BJ (cell line): ENCODE measurements at regions not wholly inside any gene's neighbourhood (a gene's known extent, or its start where the extent isn't known, plus 50 kb on each side); places are given as distances from the start of the nearest gene placed in this dataset.

Experiments
- CTCF ChIA-PET: fragments of 350-600 bp; formaldehyde crosslinking; extraction: SDS; loops from one replicate; lab custom pipeline; 2021; ENCODE audit warnings: antibody characterized with exemption, inconsistent platforms; lab: Yijun Ruan, JAX
- POLR2A ChIA-PET: fragments of 300-600 bp; sonication (Branson Sonifier 250); formaldehyde crosslinking; extraction: SDS; loops from one replicate; lab custom pipeline; 2021; ENCODE audit warnings: antibody characterized with exemption; lab: Charles Lee
- DNase-seq: peaks from one replicate; pipeline ENCODE4 v3.0.0-alpha.2; 2011; ENCODE audit warnings: low read depth
- H3K27me3 ChIP-seq: 2 replicates; pipeline ENCODE4 v1.6.0; 2011; ENCODE audit warnings: low read length; ENCODE audit not compliant: control insufficient read depth, insufficient read depth
- H3K36me3 ChIP-seq: 2 replicates; pipeline ENCODE4 v1.5.1; 2011; ENCODE audit warnings: low read length; ENCODE audit not compliant: control insufficient read depth, insufficient read depth
- H3K4me3 ChIP-seq: 2 replicates; pipeline ENCODE4 v1.5.1; 2011; ENCODE audit warnings: low read depth, mild to moderate bottlenecking, control low read depth, low read length
- CTCF ChIP-seq: IDR thresholded peaks from 2 replicates; pipeline ENCODE4 v1.5.1; 2011; ENCODE audit warnings: low read depth, mild to moderate bottlenecking, control low read depth, inconsistent platforms, low read length, moderate library complexity; ENCODE audit not compliant: insufficient read depth

DNA sequence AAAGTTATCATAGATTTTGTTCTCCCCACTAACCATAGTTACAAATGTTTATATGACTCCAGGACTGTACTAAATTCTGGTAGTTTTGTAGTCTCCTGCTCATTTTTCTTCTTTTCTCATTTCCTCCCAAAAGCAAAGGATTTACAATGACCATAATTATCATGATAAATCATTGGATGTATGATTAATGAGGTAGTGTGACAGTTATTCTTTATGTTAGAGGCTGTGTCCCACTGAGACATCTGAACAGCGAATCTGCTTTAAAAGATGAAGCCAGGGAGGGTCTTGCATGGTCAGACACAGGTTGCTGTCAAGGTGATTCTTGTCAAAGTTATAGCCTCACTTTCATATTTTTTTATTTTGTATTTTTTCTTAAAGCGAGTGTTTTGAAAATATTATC, 285.2 kb upstream of the STXBP5 start:
- POLR2A ChIA-PET = no interaction called here
- no peak for TF ChIP-seq CTCF

GRCh38 chr6:146923205-146923833, 280.9 kb upstream of the STXBP5 start:
- DNase-seq = no peak
- Histone ChIP-seq H3K4me3 (no peak overlapping the region), H3K36me3 (no peaks in the 10 kb centered on the region), H3K27me3 (no peaks in the 10 kb centered on the region)
- CTCF ChIA-PET = no interaction called here
- POLR2A ChIA-PET = interaction anchor here (0.7 kb wide), 1 partner anchor 1578 kb away, joined by 3 read pairs; no protein-coding TSS in a partner anchor
- TF ChIP-seq CTCF = no peak

More for the DNA sequence above, 285.2 kb upstream of the STXBP5 start:
- CTCF ChIA-PET = no interaction called here
- DNase-seq = no peak
- Histone ChIP-seq H3K4me3 (no peak overlapping the region), H3K36me3 (no peaks in the 10 kb centered on the region), H3K27me3 (no peaks in the 10 kb centered on the region)

DNA sequence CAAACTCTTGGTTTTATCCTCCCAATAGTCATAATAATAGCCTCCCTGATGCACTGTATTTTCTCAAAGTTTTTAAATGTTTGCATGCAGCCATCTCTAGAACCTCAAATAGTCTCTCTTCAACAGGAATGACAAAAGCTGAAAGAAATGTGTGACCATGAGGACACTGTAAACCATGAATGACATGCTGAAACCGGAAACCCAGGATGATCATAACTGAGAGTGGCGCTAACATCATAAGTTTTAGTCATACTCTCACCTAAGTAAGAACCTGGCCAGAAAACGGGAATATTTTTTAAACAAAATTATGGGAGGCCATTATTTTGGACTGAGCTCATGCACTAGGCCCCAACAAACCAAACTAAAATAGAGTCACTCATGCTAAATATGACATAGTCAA, 278.4 kb upstream of the STXBP5 start:
- TF ChIP-seq CTCF = no peak
- Histone ChIP-seq H3K27me3 (no peaks in the 10 kb centered on the region), H3K4me3 (no peak overlapping the region), H3K36me3 (no peaks in the 10 kb centered on the region)
- ChIA-PET POLR2A (no interaction called here), CTCF (interaction anchor here (0.7 to 1.1 kb wide), 2 partner anchors 59 to 382 kb away, joined by 3 read pairs; no protein-coding TSS in a partner anchor)
- DNase-seq = no peak

GRCh38 chr6:146928503-146928902, 275.7 kb upstream of the STXBP5 start:
- DNase-seq = no peak
- ChIA-PET POLR2A (no interaction called here), CTCF (interaction anchor here (1.4 kb wide), 1 partner anchor 14 kb away, joined by 3 read pairs; no protein-coding TSS in a partner anchor)
- Histone ChIP-seq H3K4me3 (no peak overlapping the region), H3K27me3 (no peaks in the 10 kb centered on the region), H3K36me3 (no peaks in the 10 kb centered on the region)
- TF ChIP-seq CTCF = no peak

GRCh38 chr6:146931214-146931613, 273.0 kb upstream of the STXBP5 start:
- POLR2A ChIA-PET = no interaction called here
- no peak for DNase-seq

More at GRCh38 chr6:146931214-146931613, 273.0 kb upstream of the STXBP5 start:
- no peak for TF ChIP-seq CTCF
- CTCF ChIA-PET = interaction anchor here (1.5 kb wide), 1 partner anchor 11 kb away, joined by 3 read pairs; no protein-coding TSS in a partner anchor
- no peaks in the 10 kb centered on the region for H3K36me3 ChIP-seq
- H3K27me3 ChIP-seq = no peaks in the 10 kb centered on the region
- H3K4me3 ChIP-seq = no peak overlapping the region
